ENCODE measurements at regions not wholly inside any gene's neighbourhood (a gene's known extent, or its start where the extent isn't known, plus 50 kb on each side); places are given as distances from the start of the nearest gene placed in this dataset.

DNA sequence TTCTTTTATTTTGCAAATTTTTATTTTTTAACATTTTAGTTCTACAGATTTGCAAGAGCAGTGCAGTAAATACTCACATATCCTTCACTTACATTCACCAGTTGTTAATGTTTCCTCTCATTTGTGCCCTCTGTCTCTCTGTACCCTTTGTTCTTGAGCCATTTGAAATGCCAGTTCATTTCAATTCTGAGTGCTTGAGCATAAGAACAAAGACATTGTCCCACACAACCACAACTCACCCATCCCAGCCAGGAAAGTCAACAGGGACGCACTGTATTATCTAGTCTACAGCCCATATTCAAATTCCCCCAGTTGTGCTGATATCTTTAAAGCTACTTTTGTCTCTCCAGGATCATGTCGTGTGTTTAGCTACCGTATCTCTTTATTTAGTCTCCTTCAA, 141.4 kb upstream of the SLC6A11 start:
- TF ChIP-seq, protein P1, sequence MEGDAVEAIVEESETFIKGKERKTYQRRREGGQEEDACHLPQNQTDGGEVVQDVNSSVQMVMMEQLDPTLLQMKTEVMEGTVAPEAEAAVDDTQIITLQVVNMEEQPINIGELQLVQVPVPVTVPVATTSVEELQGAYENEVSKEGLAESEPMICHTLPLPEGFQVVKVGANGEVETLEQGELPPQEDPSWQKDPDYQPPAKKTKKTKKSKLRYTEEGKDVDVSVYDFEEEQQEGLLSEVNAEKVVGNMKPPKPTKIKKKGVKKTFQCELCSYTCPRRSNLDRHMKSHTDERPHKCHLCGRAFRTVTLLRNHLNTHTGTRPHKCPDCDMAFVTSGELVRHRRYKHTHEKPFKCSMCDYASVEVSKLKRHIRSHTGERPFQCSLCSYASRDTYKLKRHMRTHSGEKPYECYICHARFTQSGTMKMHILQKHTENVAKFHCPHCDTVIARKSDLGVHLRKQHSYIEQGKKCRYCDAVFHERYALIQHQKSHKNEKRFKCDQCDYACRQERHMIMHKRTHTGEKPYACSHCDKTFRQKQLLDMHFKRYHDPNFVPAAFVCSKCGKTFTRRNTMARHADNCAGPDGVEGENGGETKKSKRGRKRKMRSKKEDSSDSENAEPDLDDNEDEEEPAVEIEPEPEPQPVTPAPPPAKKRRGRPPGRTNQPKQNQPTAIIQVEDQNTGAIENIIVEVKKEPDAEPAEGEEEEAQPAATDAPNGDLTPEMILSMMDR (IDR thresholded peaks at IDR 0.05): no peak
- no peak for TF ChIP-seq POLR2AphosphoS5 (IDR thresholded peaks at IDR 0.05; ENCODE audit: low read depth, low read length)
- TF ChIP-seq, protein P2, sequence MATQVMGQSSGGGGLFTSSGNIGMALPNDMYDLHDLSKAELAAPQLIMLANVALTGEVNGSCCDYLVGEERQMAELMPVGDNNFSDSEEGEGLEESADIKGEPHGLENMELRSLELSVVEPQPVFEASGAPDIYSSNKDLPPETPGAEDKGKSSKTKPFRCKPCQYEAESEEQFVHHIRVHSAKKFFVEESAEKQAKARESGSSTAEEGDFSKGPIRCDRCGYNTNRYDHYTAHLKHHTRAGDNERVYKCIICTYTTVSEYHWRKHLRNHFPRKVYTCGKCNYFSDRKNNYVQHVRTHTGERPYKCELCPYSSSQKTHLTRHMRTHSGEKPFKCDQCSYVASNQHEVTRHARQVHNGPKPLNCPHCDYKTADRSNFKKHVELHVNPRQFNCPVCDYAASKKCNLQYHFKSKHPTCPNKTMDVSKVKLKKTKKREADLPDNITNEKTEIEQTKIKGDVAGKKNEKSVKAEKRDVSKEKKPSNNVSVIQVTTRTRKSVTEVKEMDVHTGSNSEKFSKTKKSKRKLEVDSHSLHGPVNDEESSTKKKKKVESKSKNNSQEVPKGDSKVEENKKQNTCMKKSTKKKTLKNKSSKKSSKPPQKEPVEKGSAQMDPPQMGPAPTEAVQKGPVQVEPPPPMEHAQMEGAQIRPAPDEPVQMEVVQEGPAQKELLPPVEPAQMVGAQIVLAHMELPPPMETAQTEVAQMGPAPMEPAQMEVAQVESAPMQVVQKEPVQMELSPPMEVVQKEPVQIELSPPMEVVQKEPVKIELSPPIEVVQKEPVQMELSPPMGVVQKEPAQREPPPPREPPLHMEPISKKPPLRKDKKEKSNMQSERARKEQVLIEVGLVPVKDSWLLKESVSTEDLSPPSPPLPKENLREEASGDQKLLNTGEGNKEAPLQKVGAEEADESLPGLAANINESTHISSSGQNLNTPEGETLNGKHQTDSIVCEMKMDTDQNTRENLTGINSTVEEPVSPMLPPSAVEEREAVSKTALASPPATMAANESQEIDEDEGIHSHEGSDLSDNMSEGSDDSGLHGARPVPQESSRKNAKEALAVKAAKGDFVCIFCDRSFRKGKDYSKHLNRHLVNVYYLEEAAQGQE (IDR thresholded peaks at IDR 0.05; ENCODE audit: insufficient read depth in 1 of 2, low read depth in 2 of 2, low read length in 1 of 2): no peak
